Stimulated activated CD4-positive, alpha-beta T cell treated with anti-CD3 and anti-CD28 coated beads, Interleukin-4, amount 100 ng/mL, for 4 hours (primary cell): ENCODE measurements at regions not wholly inside any gene's neighbourhood (a gene's known extent, or its start where the extent isn't known, plus 50 kb on each side); places are given as distances from the start of the nearest gene placed in this dataset.
"Not testable (repeated sequence)": the region's sequence is repeated elsewhere in the genome, so short reads cannot be mapped to it uniquely, and the experiment has no call there.

Source experiments
- DNase-seq, 2 experiments: peaks; one replicate each; pipeline ENCODE4 v3.0.0-alpha.2; 2020

DNA sequence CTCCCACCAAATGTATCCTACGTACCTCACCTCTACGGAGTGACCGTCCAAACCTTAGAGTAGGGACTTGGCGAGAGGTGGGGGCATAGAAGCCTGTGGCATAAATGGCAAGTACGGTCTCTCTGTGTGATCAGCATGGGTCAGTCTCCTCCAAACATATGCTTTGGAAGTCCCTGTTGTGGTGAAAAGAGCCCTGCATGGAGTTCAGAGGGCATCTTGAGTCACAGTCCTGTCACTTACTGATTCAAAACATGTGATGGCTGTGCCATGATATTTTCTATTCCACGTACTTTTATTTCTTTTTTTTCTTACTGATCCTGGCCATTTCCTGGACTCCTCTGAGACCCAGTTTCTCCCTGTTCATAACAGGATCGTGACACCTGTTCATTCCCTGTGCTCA, 67.5 kb upstream of the CEP85L start:
- DNase-seq = no peak

DNA sequence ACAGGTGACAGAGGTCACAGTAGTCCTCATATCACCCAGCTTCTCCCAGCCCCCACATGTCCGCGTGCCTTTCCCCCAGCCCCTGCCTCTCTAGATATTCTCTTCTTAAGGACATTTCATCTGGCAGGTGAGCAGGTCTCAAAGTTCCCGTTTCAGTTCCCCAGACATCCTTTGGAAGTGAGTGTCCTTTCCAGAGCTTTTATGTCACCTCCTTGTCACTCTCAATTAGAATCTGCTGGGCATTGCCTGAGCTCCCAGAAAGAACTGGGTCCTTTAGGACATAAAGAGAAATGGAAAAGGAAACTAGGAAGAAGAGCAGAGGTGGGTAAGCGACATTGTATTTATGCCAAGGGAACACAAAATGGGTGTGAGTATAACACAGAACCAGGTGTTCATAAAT, 66.9 kb upstream of the CEP85L start:
- DNase-seq = no peak

DNA sequence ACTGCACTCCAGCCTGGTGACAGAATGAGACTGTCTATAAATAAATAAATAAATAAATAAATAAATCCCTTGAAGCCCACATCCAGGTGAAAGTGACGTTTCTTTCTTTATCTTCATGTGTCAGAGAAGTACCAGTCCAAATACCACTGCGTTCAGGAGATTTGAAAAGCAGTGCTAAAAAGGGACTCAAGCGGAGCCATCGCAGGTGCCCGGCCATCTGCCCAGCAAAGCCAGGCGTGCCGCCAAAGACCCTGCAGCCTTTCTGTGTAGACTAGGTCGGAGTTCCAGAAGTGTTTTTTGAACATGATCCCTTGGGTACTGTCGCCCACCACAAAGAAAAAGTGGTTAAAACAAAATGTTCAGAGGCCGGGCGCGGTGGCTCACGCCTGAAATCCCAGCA, 65.7 kb upstream of the CEP85L start:
- DNase-seq = no peak

DNA sequence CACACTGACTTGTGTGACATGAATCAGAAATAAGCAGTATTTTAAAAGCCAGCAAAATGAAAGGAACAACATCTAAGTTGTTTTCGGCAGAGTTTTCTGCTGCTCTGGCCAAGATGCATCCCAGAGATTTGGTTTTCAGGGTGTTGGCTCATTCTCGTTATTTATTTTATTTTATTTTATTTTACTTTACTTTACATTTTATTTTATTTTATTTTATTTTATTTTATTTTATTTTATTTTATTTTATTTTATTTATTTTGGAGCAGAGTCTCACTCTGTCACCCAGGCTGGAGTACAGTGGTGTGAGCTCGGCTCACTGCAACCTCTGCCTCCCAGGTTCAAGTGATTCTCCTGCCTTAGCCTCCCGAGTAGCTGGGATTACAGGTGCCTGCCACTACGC, 64.5 kb upstream of the CEP85L start:
- not testable (repeated sequence) for DNase-seq

DNA sequence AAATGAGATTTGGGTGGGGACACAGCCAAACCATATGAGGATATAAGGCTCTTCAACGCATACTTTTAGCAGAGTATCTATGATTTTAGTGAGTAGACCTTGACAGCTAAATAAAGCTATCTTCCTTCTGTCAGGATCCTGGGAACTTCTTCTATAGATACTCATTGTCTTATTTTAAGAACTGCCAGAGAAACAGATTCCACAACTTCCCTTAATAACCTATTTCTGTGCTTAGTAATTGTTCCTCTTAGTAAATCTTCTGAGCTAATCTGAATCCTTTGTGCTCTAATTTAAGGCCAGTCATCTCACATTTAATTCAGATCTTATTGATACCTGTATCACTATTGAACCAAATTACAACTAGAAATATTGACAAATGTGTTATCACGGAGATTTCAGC, 64.0 kb upstream of the CEP85L start:
- no peak for DNase-seq

DNA sequence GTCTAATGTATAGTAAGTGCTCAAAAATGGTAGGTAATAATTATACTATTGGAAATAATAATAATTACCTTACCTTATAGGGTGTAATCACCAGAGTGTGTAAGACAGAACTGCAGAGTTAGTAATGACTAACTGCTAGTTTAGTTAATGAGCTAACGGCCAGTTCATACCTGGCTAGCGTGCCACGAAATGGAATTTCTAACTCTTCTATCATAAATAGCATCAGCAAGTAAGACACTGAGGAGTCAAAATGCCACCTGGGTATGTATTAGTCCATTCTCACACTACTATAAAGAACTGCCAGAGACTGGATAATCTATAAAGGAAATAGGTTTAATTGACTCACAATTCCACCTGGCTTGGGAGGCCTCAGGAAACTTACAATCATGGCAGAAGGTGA, 63.4 kb upstream of the CEP85L start:
- no peak for DNase-seq

DNA sequence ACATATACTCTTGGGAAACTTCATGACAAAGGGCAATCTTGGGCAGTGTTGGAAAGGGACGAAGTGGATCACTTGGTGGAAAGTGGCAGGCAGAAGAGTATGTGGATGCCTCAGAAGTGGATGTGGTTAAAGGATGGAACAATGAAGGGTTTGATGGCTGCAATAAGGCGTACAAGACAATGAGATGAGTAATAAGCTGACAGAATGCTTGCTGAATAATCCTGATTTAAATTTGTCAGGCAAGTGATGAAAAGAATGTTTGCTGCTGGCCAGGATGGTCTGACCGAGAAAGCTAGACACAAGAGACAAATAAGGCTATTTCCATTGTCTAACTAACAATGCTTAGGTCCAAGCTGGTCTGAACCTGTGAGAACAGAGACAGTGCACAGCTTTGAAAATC, 61.6 kb upstream of the CEP85L start:
- DNase-seq = no peak

DNA sequence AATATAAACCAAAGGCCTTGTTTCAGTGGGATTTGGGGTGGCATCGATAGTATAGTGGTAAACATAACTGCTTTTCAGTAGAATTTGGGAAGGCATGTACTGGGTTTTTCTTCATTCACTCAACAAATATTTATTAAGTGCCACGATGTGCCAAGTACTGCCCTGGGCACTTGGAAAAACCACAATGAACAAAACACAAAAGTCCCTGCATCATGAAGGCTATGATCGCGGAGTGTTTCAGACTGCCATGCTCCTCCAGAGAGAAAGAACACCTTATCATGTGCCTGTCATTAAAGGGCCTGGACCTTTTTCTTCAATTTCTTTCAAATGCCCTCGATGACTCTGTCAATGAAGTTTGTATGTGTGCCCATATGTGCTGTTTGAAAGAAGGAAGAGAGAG, 59.2 kb upstream of the CEP85L start:
- no peak for DNase-seq

DNA sequence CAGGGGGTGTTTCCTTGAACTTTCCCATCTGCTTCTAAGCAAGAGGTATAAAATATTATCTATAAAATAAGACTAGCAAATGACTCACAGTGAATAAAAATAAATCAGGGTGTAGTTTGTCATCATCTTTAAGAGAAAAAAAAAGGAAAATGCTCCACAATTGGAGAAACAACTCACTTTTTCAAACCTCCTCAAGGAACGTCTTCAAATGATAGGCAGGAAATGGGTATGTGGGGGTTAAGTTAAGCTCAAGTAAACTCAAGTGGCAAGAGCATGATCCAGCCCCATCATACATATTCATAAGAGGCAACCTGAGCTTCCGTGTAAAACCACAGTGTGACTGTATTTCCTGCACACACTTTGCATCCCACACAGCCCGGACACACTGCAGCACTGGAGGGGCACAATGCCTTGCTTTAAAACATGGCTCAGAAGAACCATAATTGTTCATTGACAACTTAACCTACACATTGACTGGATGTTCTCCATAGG, 58.5 kb upstream of the CEP85L start:
- DNase-seq = peak; percentile 55 to 86

DNA sequence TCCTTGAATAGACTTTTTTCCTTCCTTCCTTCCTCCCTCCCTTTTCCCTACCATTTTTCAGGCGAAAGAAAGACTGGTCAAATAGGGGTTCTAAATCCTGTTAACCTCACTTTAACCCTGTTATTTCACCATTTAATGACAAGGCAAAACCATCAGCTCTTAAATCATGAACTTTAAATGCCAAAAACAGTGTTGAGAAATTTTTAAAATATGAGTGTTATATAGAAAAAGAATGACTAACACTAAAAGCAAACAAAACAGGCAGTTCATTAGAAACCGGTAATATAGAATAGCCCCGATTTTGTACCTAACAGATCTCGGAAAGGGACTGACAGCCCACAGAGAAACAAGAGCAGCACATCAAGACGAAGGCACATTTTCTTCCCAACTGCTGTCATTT, 57.4 kb upstream of the CEP85L start:
- no peak for DNase-seq

DNA sequence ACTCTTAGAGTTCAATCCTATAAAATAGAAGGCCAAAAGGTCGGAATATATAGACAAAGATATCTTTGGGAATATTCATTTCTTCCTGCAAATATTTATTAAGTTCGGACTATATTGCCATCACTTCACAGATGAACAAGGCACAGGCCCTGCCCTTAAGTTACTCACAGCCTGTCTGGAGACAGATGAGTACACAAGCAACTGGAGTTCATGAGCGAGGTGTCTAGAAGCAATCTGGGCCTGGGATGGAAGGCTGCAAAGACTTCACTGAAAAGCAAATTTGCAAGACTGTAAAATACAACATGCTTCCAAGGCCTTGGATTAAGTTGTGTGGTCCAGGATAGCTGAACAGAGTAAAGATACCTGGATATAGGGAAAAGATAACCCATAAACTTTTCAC, 56.7 kb upstream of the CEP85L start:
- no peak for DNase-seq

DNA sequence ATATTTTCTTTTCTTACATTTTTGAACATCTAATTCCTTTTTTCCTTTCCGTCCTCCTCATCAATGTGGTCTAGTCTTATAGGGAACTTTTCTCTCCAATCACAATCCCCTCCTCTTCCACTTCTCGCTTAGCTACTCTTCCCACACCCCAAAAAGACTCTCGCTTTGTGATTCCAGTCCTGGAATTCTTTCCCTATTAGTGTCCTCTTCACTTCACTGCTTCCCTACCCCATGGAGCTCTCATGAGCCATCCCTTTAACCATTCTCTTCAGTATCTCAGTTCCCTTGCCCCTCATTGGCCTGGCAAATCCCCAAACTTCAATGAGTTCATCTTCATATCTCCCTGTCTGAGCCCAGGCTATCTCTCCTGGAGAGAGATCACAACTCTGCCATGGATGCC, 55.3 kb upstream of the CEP85L start:
- DNase-seq = no peak

DNA sequence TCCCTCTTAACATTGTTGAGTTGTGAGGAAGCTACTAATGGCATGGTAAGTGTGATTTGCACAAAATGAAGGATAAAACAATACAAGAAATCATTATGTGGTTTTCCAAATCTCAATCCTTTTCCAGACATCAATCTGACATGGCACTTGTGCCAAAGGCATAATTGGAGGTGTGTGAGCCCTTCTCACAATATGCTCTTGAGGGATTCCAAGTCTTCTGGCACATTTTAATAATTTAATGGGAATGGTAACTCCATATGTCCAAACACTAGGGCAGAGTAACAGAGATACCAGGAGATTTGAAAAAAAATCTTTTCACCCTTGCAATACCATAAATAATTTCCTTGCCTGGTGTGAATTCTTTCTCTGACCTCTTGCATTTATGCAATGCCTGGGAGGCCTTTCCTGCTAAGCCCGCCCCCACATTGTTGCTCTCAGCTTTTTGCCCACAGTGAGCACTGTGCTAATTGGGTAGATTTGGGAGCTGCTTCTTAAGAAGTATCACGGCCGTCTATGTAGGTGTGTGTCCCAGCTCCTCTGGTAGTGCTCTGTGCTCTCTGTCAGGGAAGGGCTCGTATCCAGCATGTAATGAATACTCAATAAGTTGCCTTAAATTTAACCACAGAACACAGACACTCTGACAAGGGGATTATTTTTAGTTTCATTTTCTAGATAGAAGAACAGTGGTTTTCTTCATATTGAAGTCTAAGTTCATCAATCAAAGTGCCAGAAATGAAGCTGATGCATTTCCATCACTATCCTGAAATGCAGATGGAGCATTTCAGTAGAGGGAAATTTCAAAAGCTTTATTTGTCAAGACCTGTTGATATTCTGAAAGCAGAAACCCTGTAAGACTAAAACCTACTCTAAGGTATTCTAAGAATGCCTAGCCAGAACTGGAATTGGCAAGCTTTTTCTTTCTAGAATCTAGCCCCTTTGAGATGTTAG, 54.4 kb upstream of the CEP85L start:
- DNase-seq = peak in 1 of 2 experiments; percentile 19

DNA sequence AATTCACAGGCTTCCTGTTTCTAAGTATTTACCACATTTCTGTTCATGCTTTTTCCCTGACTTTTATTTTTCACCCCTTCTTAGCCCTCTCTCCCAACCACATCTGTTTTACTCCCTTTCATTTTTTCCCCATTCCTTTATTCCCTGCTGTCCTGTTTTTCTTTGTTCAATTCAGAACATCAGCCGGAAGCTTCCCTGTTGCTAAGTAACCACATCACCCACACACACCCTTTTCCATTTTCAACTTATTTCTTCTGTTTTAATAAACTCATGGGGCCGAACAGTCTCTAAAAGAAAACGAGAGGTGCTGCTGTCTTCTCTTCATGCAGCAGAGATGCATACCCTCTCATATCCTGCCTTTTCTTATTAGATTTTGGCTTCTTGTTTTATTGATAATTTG, 53.5 kb upstream of the CEP85L start:
- no peak for DNase-seq

DNA sequence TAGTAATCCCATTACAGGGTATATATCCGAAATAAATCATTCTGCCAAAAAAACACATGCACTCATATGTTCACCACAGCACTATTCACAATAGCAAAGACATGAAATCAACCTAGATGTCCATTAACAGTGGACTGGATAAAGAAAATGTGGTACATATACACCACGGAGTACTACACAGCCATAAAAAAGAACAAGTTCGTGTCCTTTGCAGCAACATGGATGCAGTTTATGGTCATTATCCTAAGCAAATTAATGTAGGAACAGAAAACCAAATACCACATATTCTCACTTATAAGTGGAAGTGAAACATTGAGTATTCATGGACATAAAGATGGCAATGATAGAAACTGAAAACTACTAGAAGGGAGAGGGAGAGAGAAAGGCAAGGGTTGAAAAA, 49.9 kb upstream of the CEP85L start:
- DNase-seq = not testable (repeated sequence)
